Stimulated activated naive B cell treated with anti-CD40 and anti-IgM and Interleukin-4, amounts not matched to agents 10 μg/mL and 1 μg/mL and 100 μg/mL, for 72 hours (primary cell): ENCODE measurements at regions not wholly inside any gene's neighbourhood (a gene's known extent, or its start where the extent isn't known, plus 50 kb on each side); places are given as distances from the start of the nearest gene placed in this dataset.
"Not testable (repeated sequence)": the region's sequence is repeated elsewhere in the genome, so short reads cannot be mapped to it uniquely, and the experiment has no call there.

Source experiments
- ATAC-seq, 2 donors: fragments of 150-1000 bp; cut with Tn5 transposase; replicated peaks; 2 replicates each; pipeline ENCODE4 v1.10.0; 2021; ENCODE audit warnings: moderate library complexity in 1 of 2
- DNase-seq: peaks from one replicate; pipeline ENCODE4 v3.0.0; 2021
- H3K27ac Mint-ChIP-seq: one replicate; pipeline ENCODE4 v1.8.0; 2022; ENCODE audit warnings: mild to moderate bottlenecking, mixed read lengths
- H3K27me3 Mint-ChIP-seq, 2 donors: one replicate each; pipeline ENCODE4 v1.8.0; 2022; ENCODE audit warnings: mixed read lengths in 2 of 2
- H3K36me3 Mint-ChIP-seq, 2 donors: one replicate each; pipeline ENCODE4 v1.8.0; 2022; ENCODE audit warnings: mixed read lengths in 2 of 2, mild to moderate bottlenecking in 1 of 2
- H3K4me1 Mint-ChIP-seq, 2 donors: one replicate each; pipeline ENCODE4 v1.8.0; 2022; ENCODE audit warnings: mixed read lengths in 2 of 2, mild to moderate bottlenecking in 1 of 2
- H3K4me3 Mint-ChIP-seq, 2 donors: one replicate each; pipeline ENCODE4 v1.8.0; 2022; ENCODE audit warnings: mild to moderate bottlenecking in 2 of 2, mixed read lengths in 2 of 2, moderate library complexity in 1 of 2
- H3K9me3 Mint-ChIP-seq, 2 donors: one replicate each; pipeline ENCODE4 v1.8.0; 2022; ENCODE audit warnings: mixed read lengths in 2 of 2, mild to moderate bottlenecking in 1 of 2

- H3K4me1 Mint-ChIP-seq = no peaks in the 10 kb centered on the region
- H3K36me3 Mint-ChIP-seq = no peaks in the 10 kb centered on the region
- H3K27me3 Mint-ChIP-seq = peaks cover 0 to 4% of the 10 kb centered on the region in 2 donors
- H3K4me3 Mint-ChIP-seq = no peak overlapping the region
- DNase-seq (no peak), ATAC-seq (peak; percentile 16 to 54)
- H3K9me3 Mint-ChIP-seq = no peaks in the 10 kb centered on the region
- H3K27ac Mint-ChIP-seq = no peak overlapping the region
Measured at GRCh38 chrX:115702982-115703381, 142.0 kb downstream of the PLS3 start.

DNA sequence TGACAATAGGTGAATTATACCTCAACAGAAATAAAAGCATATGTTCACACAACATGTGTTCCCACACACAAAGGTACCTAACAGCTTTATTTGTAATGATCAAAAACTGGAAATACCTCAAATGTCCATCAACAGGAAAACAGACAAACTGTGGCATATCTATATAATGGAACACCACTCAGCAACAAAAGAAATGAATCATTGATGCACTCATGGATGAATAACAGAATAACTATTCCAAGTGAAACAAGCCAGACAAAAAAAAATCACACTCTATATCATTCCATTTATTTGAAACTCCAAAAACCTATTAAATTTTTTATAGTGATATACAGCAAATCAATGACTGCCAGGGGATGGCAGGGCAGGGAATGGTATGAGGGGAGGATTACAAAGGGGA lies 148.1 kb downstream of the PLS3 start:
- Mint-ChIP-seq H3K9me3 (no peaks in the 10 kb centered on the region), H3K27me3 (peaks cover 0 to 11% of the 10 kb centered on the region in 2 donors), H3K4me1 (no peaks in the 10 kb centered on the region), H3K27ac (no peak overlapping the region), H3K36me3 (no peaks in the 10 kb centered on the region), H3K4me3 (no peak overlapping the region)
- ATAC-seq (no peak), DNase-seq (no peak)

GRCh38 chrX:115712484-115712883 lies 151.5 kb downstream of the PLS3 start:
- DNase-seq (no peak), ATAC-seq (no peak)
- Mint-ChIP-seq H3K27me3 (peaks cover 0 to 10% of the 10 kb centered on the region in 2 donors), H3K9me3 (no peaks in the 10 kb centered on the region), H3K27ac (no peak overlapping the region), H3K4me3 (no peak overlapping the region), H3K36me3 (no peaks in the 10 kb centered on the region), H3K4me1 (no peaks in the 10 kb centered on the region)

- Mint-ChIP-seq H3K4me1 (no peaks in the 10 kb centered on the region), H3K27ac (no peak overlapping the region), H3K27me3 (peaks cover 0 to 7% of the 10 kb centered on the region in 2 donors), H3K36me3 (no peaks in the 10 kb centered on the region), H3K9me3 (no peaks in the 10 kb centered on the region), H3K4me3 (no peak overlapping the region)
- ATAC-seq = no peak
- DNase-seq = no peak
Measured at GRCh38 chrX:115713460-115713859, 152.5 kb downstream of the PLS3 start.

GRCh38 chrX:115719171-115719570 lies 158.2 kb downstream of the PLS3 start:
- no peak overlapping the region for H3K27ac Mint-ChIP-seq
- no peaks in the 10 kb centered on the region for H3K9me3 Mint-ChIP-seq

GRCh38 chrX:115722724-115723433 lies 161.9 kb downstream of the PLS3 start:
- not testable (repeated sequence) for H3K9me3 Mint-ChIP-seq, H3K36me3 Mint-ChIP-seq, H3K4me1 Mint-ChIP-seq, H3K27me3 Mint-ChIP-seq, H3K4me3 Mint-ChIP-seq, DNase-seq, H3K27ac Mint-ChIP-seq, ATAC-seq

More at GRCh38 chrX:115719171-115719570, 158.2 kb downstream of the PLS3 start:
- no peaks in the 10 kb centered on the region for H3K4me1 Mint-ChIP-seq
- no peak overlapping the region for H3K4me3 Mint-ChIP-seq
- H3K27me3 Mint-ChIP-seq = peaks cover 0 to 3% of the 10 kb centered on the region in 2 donors
- H3K36me3 Mint-ChIP-seq = no peaks in the 10 kb centered on the region
- DNase-seq (no peak), ATAC-seq (no peak)

DNA sequence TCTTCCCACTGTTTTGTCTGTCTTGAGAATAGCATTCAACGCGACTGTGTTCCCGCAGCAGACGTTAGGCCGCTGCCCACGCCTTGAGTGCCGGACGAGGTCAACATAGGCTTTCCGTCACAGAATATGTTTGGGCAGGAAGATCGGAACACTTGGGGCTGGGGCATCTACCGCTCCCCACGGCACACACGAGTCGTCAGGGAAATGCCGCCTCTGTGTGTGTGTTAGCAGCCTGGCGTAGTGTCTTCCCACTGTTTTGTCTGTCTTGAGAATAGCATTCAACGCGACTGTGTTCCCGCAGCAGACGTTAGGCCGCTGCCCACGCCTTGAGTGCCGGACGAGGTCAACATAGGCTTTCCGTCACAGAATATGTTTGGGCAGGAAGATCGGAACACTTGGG lies 164.4 kb downstream of the PLS3 start:
- not testable (repeated sequence) for DNase-seq, H3K27ac Mint-ChIP-seq, H3K4me3 Mint-ChIP-seq, H3K4me1 Mint-ChIP-seq, H3K9me3 Mint-ChIP-seq, H3K27me3 Mint-ChIP-seq, H3K36me3 Mint-ChIP-seq, ATAC-seq

GRCh38 chrX:115727792-115728732 lies 167.1 kb downstream of the PLS3 start:
- ATAC-seq = peak in 1 of 2 donors; percentile 47
- H3K9me3 Mint-ChIP-seq, H3K4me1 Mint-ChIP-seq, DNase-seq, H3K27ac Mint-ChIP-seq, H3K4me3 Mint-ChIP-seq, H3K27me3 Mint-ChIP-seq, H3K36me3 Mint-ChIP-seq: not testable (repeated sequence)

DNA sequence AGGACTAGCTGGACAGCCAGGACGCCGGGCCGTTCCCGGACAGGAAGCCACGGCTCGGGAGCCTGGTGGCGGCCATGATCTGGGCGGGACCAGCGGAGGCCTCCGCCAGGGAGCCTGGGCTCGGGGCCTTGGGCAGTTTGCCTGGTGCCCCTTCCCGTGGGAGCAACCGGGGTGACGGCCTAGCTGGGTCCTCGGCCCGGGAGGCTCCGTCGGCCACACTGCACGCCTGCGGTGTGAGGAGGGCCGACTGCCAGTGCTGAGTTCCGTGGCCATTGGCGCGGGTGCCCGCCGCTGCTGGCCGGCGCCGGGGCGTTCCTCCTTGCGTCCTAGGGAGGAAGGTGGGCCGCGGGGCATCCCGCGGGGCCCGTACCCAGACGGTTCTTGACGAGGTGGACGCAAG lies 171.6 kb downstream of the PLS3 start:
- H3K9me3 Mint-ChIP-seq, H3K27me3 Mint-ChIP-seq, ATAC-seq, H3K36me3 Mint-ChIP-seq, H3K4me1 Mint-ChIP-seq, H3K4me3 Mint-ChIP-seq, H3K27ac Mint-ChIP-seq, DNase-seq: not testable (repeated sequence)

- H3K4me3 Mint-ChIP-seq = peak overlapping the region in 1 of 2 donors; percentile 66
- not testable (repeated sequence) for H3K4me1 Mint-ChIP-seq, H3K9me3 Mint-ChIP-seq, H3K27me3 Mint-ChIP-seq, H3K27ac Mint-ChIP-seq, ATAC-seq, H3K36me3 Mint-ChIP-seq
- DNase-seq = peak; percentile 22
Measured at GRCh38 chrX:115735269-115735668, 174.3 kb downstream of the PLS3 start.
